NCI-H1417 treated with DMSO at 0.1 percent for 48 hours (cell line): ENCODE measurements at regions not wholly inside any gene's neighbourhood (a gene's known extent, or its start where the extent isn't known, plus 50 kb on each side); places are given as distances from the start of the nearest gene placed in this dataset.
"Not testable (repeated sequence)": the region's sequence is repeated elsewhere in the genome, so short reads cannot be mapped to it uniquely, and the experiment has no call there.

Experiments
- DNase-seq: peaks from one replicate; lab custom pipeline; 2025; lab: John Stamatoyannopoulos, UW

GRCh38 chr20:47962286-47962963 is 177.1 kb upstream of the SULF2 start:
- no peak for DNase-seq

GRCh38 chr20:47960769-47961541 is 175.7 kb upstream of the SULF2 start:
- DNase-seq: no peak

GRCh38 chr20:47960277-47960676 is 175.0 kb upstream of the SULF2 start:
- no peak for DNase-seq

GRCh38 chr20:47957989-47958801 is 172.9 kb upstream of the SULF2 start:
- not testable (repeated sequence) for DNase-seq

- DNase-seq: no peak
Measured at GRCh38 chr20:47957135-47957534, 171.9 kb upstream of the SULF2 start.

- DNase-seq: no peak
Measured at GRCh38 chr20:47956268-47956995, 171.2 kb upstream of the SULF2 start.

- no peak for DNase-seq
Measured at GRCh38 chr20:47953471-47953870, 168.2 kb upstream of the SULF2 start.

GRCh38 chr20:47952023-47952564 is 166.8 kb upstream of the SULF2 start:
- DNase-seq: no peak

- DNase-seq: no peak
Measured at GRCh38 chr20:47951521-47951971, 166.3 kb upstream of the SULF2 start.

- DNase-seq: no peak
Measured at GRCh38 chr20:47950913-47951283, 165.6 kb upstream of the SULF2 start.

GRCh38 chr20:47950124-47950912 is 165.0 kb upstream of the SULF2 start:
- DNase-seq: no peak

- no peak for DNase-seq
Measured at GRCh38 chr20:47949230-47949629, 163.9 kb upstream of the SULF2 start.

- no peak for DNase-seq
Measured at GRCh38 chr20:47944682-47945081, 159.4 kb upstream of the SULF2 start.

- DNase-seq: no peak
Measured at GRCh38 chr20:47941869-47942268, 156.6 kb upstream of the SULF2 start.

- DNase-seq: no peak
Measured at GRCh38 chr20:47940101-47940813, 155.0 kb upstream of the SULF2 start.

GRCh38 chr20:47936612-47937011 is 151.3 kb upstream of the SULF2 start:
- no peak for DNase-seq

- DNase-seq: no peak
Measured at GRCh38 chr20:47934761-47935160, 149.5 kb upstream of the SULF2 start.

GRCh38 chr20:47931443-47931842 is 146.2 kb upstream of the SULF2 start:
- DNase-seq: no peak

- no peak for DNase-seq
Measured at GRCh38 chr20:47931002-47931401, 145.7 kb upstream of the SULF2 start.
